H9 (cell line): ENCODE measurements at regions not wholly inside any gene's neighbourhood (a gene's known extent, or its start where the extent isn't known, plus 50 kb on each side); places are given as distances from the start of the nearest gene placed in this dataset.

Experiments used
- DNase-seq: peaks from one replicate; pipeline ENCODE4 v3.0.0-alpha.2; 2017
- H2AFZ ChIP-seq: one replicate; pipeline ENCODE4 v1.6.1; 2013; ENCODE audit warnings: mild to moderate bottlenecking, low read length, control low read depth, moderate library complexity
- H2AK5ac ChIP-seq: 2 replicates; pipeline ENCODE4 v1.6.1; 2013; ENCODE audit warnings: low read length, control low read depth, mixed read lengths; ENCODE audit not compliant: insufficient read length
- H2BK120ac ChIP-seq: one replicate; pipeline ENCODE4 v1.6.1; 2013; ENCODE audit warnings: low read depth, mild to moderate bottlenecking, low read length, control low read depth, inconsistent platforms; ENCODE audit not compliant: poor library complexity, severe bottlenecking
- H2BK12ac ChIP-seq: 2 replicates; pipeline ENCODE4 v1.6.1; 2013; ENCODE audit warnings: low read length, control low read depth, mixed read lengths, low read depth; ENCODE audit not compliant: insufficient read length
- H2BK15ac ChIP-seq: 2 replicates; pipeline ENCODE4 v1.6.1; 2013; ENCODE audit warnings: low read depth, low read length, control low read depth
- H2BK20ac ChIP-seq: one replicate; pipeline ENCODE4 v1.6.1; 2013; ENCODE audit warnings: low read depth, mild to moderate bottlenecking, low read length, control low read depth, inconsistent platforms; ENCODE audit not compliant: poor library complexity, severe bottlenecking
- H2BK5ac ChIP-seq: 2 replicates; pipeline ENCODE4 v1.6.1; 2013; ENCODE audit warnings: low read length, control low read depth, mixed read lengths; ENCODE audit not compliant: insufficient read length
- H3K14ac ChIP-seq: 2 replicates; pipeline ENCODE4 v1.6.1; 2013; ENCODE audit warnings: low read length, control low read depth; ENCODE audit not compliant: insufficient read depth
- H3K18ac ChIP-seq: 2 replicates; pipeline ENCODE4 v1.6.1; 2013; ENCODE audit warnings: low read depth, mild to moderate bottlenecking, mixed read lengths, low read length, control low read depth; ENCODE audit not compliant: insufficient read length
- H3K23ac ChIP-seq: 2 replicates; pipeline ENCODE4 v1.6.1; 2013; ENCODE audit warnings: low read length, control low read depth, mixed read lengths, low read depth; ENCODE audit not compliant: insufficient read length
- H3K23me2 ChIP-seq: 2 replicates; pipeline ENCODE4 v1.6.1; 2013; ENCODE audit warnings: low read depth, mild to moderate bottlenecking, mixed read lengths, low read length, control low read depth; ENCODE audit not compliant: insufficient read length, poor library complexity, severe bottlenecking
- H3K27ac ChIP-seq: 2 replicates; pipeline ENCODE4 v1.5.1; 2013; ENCODE audit warnings: low read length, control low read depth, mixed read lengths, low read depth; ENCODE audit not compliant: insufficient read length
- H3K27me3 ChIP-seq: 2 replicates; pipeline ENCODE4 v1.6.1; 2013; ENCODE audit warnings: low read length, control low read depth, inconsistent platforms; ENCODE audit not compliant: insufficient read depth
- H3K4ac ChIP-seq: 2 replicates; pipeline ENCODE4 v1.6.1; 2013; ENCODE audit warnings: low read depth, mild to moderate bottlenecking, control low read depth, inconsistent platforms, low read length, moderate library complexity
- H3K4me1 ChIP-seq: 2 replicates; pipeline ENCODE4 v1.6.1; 2013; ENCODE audit warnings: low read length, control low read depth, inconsistent platforms; ENCODE audit not compliant: insufficient read depth
- H3K4me2 ChIP-seq: 2 replicates; pipeline ENCODE4 v1.6.1; 2013; ENCODE audit warnings: low read length, control low read depth, mixed read lengths; ENCODE audit not compliant: insufficient read length, insufficient read depth
- H3K56ac ChIP-seq: 2 replicates; pipeline ENCODE4 v1.6.1; 2013; ENCODE audit warnings: low read depth, mild to moderate bottlenecking, mixed read lengths, low read length, control low read depth; ENCODE audit not compliant: insufficient read length
- H3K79me1 ChIP-seq: 2 replicates; pipeline ENCODE4 v1.6.1; 2013; ENCODE audit warnings: low read depth, mild to moderate bottlenecking, moderate library complexity, low read length, control low read depth, inconsistent platforms; ENCODE audit not compliant: insufficient read depth, poor library complexity, severe bottlenecking
- H3K79me2 ChIP-seq: 2 replicates; pipeline ENCODE4 v1.6.1; 2013; ENCODE audit warnings: low read length, control low read depth, inconsistent platforms; ENCODE audit not compliant: insufficient read depth
- H3K9ac ChIP-seq: 2 replicates; pipeline ENCODE4 v1.6.1; 2013; ENCODE audit warnings: low read length, control low read depth, mixed read lengths; ENCODE audit not compliant: insufficient read length; ENCODE audit errors: extremely low read depth
- H3K9me3 ChIP-seq: one replicate; pipeline ENCODE4 v1.6.1; 2013; ENCODE audit warnings: low read depth, low read length, inconsistent platforms; ENCODE audit not compliant: control insufficient read depth
- H3T11ph ChIP-seq: one replicate; pipeline ENCODE4 v1.6.1; 2013; ENCODE audit warnings: mild to moderate bottlenecking, low read length, control low read depth, inconsistent platforms
- H4K20me1 ChIP-seq: one replicate; pipeline ENCODE4 v1.6.1; 2013; ENCODE audit not compliant: control insufficient read depth, insufficient read length, insufficient read depth
- H4K5ac ChIP-seq: 2 replicates; pipeline ENCODE4 v1.6.1; 2013; ENCODE audit warnings: low read depth, mild to moderate bottlenecking, mixed read lengths, low read length, control low read depth; ENCODE audit not compliant: insufficient read length
- H4K8ac ChIP-seq: replicated peaks from 2 replicates; pipeline ENCODE4 v1.6.1; 2013; ENCODE audit warnings: low read length, control low read depth, mixed read lengths, low read depth; ENCODE audit not compliant: insufficient read length
- H4K91ac ChIP-seq: 2 replicates; pipeline ENCODE4 v1.6.1; 2013; ENCODE audit warnings: low read depth, mild to moderate bottlenecking, moderate library complexity, mixed read lengths, low read length, control low read depth; ENCODE audit not compliant: insufficient read length
- H3K27ac Mint-ChIP-seq, 3 experiments: 2 replicates in 2 of 3; 3 replicates in 1 of 3; pipeline ENCODE4 v1.8.0; 2020 to 2021; ENCODE audit warnings: mixed read lengths in 3 of 3, mild to moderate bottlenecking in 1 of 3, moderate library complexity in 1 of 3
- H3K27me3 Mint-ChIP-seq: 2 replicates; pipeline ENCODE4 v1.8.0; 2021; ENCODE audit warnings: low read depth, mild to moderate bottlenecking, moderate library complexity, mixed read lengths
- H3K36me3 Mint-ChIP-seq, 3 experiments: 2 replicates in 2 of 3; 3 replicates in 1 of 3; pipeline ENCODE4 v1.8.0; 2020 to 2021; ENCODE audit warnings: low read depth in 3 of 3, mixed read lengths in 3 of 3; ENCODE audit not compliant: insufficient read depth in 1 of 3
- H3K4me1 Mint-ChIP-seq, 2 experiments: 2 replicates each; pipeline ENCODE4 v1.8.0; 2020; ENCODE audit warnings: mixed read lengths in 2 of 2
- H3K4me3 Mint-ChIP-seq, 2 experiments: 2 replicates in 1 of 2; 3 replicates in 1 of 2; pipeline ENCODE4 v1.8.0; 2020 to 2021; ENCODE audit warnings: mild to moderate bottlenecking in 2 of 2, mixed read lengths in 2 of 2, moderate library complexity in 1 of 2
- H3K9me3 Mint-ChIP-seq, 2 experiments: 2 replicates in 1 of 2; 3 replicates in 1 of 2; pipeline ENCODE4 v1.8.0; 2020; ENCODE audit warnings: mild to moderate bottlenecking in 2 of 2, mixed read lengths in 2 of 2, moderate library complexity in 1 of 2
- CTCF ChIP-seq: fragments of 200-600 bp; sonication (generic); conservative IDR thresholded peaks from 3 replicates; pipeline ENCODE4 v1.8.0; 2021; ENCODE audit warnings: antibody characterized with exemption, mild to moderate bottlenecking
- WGBS: extraction: QIAGEN DNeasy Blood & Tissue Kit; methylation state at CpG from one replicate; pipeline ENCODE4 v1.1.7; 2013; ENCODE audit warnings: missing lambda C conversion rate, low lambda C conversion rate, mixed read lengths; ENCODE audit not compliant: insufficient read length; ENCODE audit errors: extremely low coverage; 5-methylcytosine and 5-hydroxymethylcytosine counted together

GRCh38 chr17:55635253-55635914, 87.3 kb downstream of the TMEM100 start:
- H2BK15ac ChIP-seq: no peak overlapping the region
- no CpG with 5 or more reads among the region's 5 CpGs for WGBS
- H3K4ac ChIP-seq: no peak overlapping the region
- H2BK12ac ChIP-seq: no peak overlapping the region
- Mint-ChIP-seq H3K27me3 (no peaks in the 10 kb centered on the region), H3K36me3 (no peaks in the 10 kb centered on the region), H3K9me3 (no peaks in the 10 kb centered on the region), H3K27ac (no peak overlapping the region), H3K4me3 (no peak overlapping the region), H3K4me1 (peaks cover 8 to 13% of the 10 kb centered on the region in 2 experiments; a peak in 2 of 4 replicates)
- no peaks in the 10 kb centered on the region for H4K20me1 ChIP-seq
- no peak for TF ChIP-seq CTCF
- no peak overlapping the region for H2BK120ac ChIP-seq
- no peak overlapping the region for H2BK5ac ChIP-seq
- no peaks in the 10 kb centered on the region for H3K23me2 ChIP-seq
- no peaks in the 10 kb centered on the region for H3K79me2 ChIP-seq
- no peak overlapping the region for H2BK20ac ChIP-seq
- no peak for DNase-seq
- no peak overlapping the region for H3K18ac ChIP-seq
- H3K9me3 ChIP-seq: no peaks in the 10 kb centered on the region
- H2AFZ ChIP-seq: no peak overlapping the region
- no peak overlapping the region for H3K23ac ChIP-seq
- H3K56ac ChIP-seq: no peak overlapping the region
- H4K8ac ChIP-seq: no peak overlapping the region
- H4K5ac ChIP-seq: no peak overlapping the region
- H3K14ac ChIP-seq: no peak overlapping the region
- no peak overlapping the region for H4K91ac ChIP-seq
- no peaks in the 10 kb centered on the region for H3K79me1 ChIP-seq
- H3K9ac ChIP-seq: no peak overlapping the region
- no peaks in the 10 kb centered on the region for H3K4me1 ChIP-seq
- H3K27ac ChIP-seq: no peak overlapping the region
- H3K4me2 ChIP-seq: no peak overlapping the region
- H2AK5ac ChIP-seq: no peak overlapping the region
- no peaks in the 10 kb centered on the region for H3K27me3 ChIP-seq
- H3T11ph ChIP-seq: no peak overlapping the region
